ENCODE measurements at regions not wholly inside any gene's neighbourhood (a gene's known extent, or its start where the extent isn't known, plus 50 kb on each side); places are given as distances from the start of the nearest gene placed in this dataset.

GRCh38 chr18:1393929-1394328, 489.3 kb downstream of the ADCYAP1 start:
- TF ChIP-seq CTCF (IDR thresholded peaks at IDR 0.05; ENCODE audit: low read depth, low read length) (no peak), MAX (IDR thresholded peaks at IDR 0.05; ENCODE audit: low read depth, low read length) (no peak), POLR2A (IDR thresholded peaks at IDR 0.05; ENCODE audit: extremely low read depth, insufficient read length) (no peak)
